Naive thymus-derived CD4-positive, alpha-beta T cell (primary cell): ENCODE measurements at regions not wholly inside any gene's neighbourhood (a gene's known extent, or its start where the extent isn't known, plus 50 kb on each side); places are given as distances from the start of the nearest gene placed in this dataset.
A peak's percentile ranks its signal among the peaks of the same experiment; 100 is the strongest.

Experiments used
- ATAC-seq: fragments of 150-1000 bp; cut with Tn5 transposase; 2 replicates; pipeline ENCODE4 v1.10.0; 2021; ENCODE audit warnings: mild to moderate bottlenecking, moderate library complexity
- CTCF ChIA-PET: fragments of 350-600 bp; sonication (Branson Sonifier 250); formaldehyde crosslinking; loops from one replicate; lab custom pipeline; 2021; ENCODE audit warnings: antibody characterized with exemption; lab: Charles Lee
- POLR2A ChIA-PET: fragments of 350-600 bp; sonication (Branson Sonifier 250); formaldehyde crosslinking; loops from one replicate; lab custom pipeline; 2021; ENCODE audit warnings: antibody characterized with exemption, inconsistent platforms; lab: Charles Lee
- DNase-seq, 9 donors: peaks; one replicate each; pipeline versions ENCODE4 v3.0.0 to v3.0.0-alpha.2; 2020 to 2022; ENCODE audit warnings: mixed read lengths in 1 of 9
- H3K27ac ChIP-seq: one replicate; pipeline ENCODE4 v1.7.0; 2013; ENCODE audit warnings: mild to moderate bottlenecking, low read depth, low read length, moderate library complexity
- H3K27me3 ChIP-seq, 2 donors: one replicate each; pipeline ENCODE4 v1.7.0; 2013; ENCODE audit warnings: low read length in 2 of 2, mild to moderate bottlenecking in 2 of 2, moderate library complexity in 2 of 2; ENCODE audit not compliant: control insufficient read depth in 2 of 2, insufficient read depth in 2 of 2
- H3K36me3 ChIP-seq, 3 experiments: 1 replicate in 2 of 3; 2 replicates in 1 of 3; pipeline ENCODE4 v1.7.0; 2013; ENCODE audit warnings: low read length in 3 of 3, mild to moderate bottlenecking in 3 of 3, moderate library complexity in 1 of 3; ENCODE audit not compliant: insufficient read depth in 3 of 3, control insufficient read depth in 2 of 3
- H3K4me1 ChIP-seq, 2 donors: one replicate each; pipeline ENCODE4 v1.7.0; 2013; ENCODE audit warnings: low read length in 2 of 2, mild to moderate bottlenecking in 2 of 2, moderate library complexity in 1 of 2; ENCODE audit not compliant: control insufficient read depth in 2 of 2, insufficient read depth in 2 of 2
- H3K4me3 ChIP-seq: 2 replicates; pipeline ENCODE4 v1.7.0; 2013; ENCODE audit warnings: mild to moderate bottlenecking, low read length
- H3K9me3 ChIP-seq, 3 experiments: 1 replicate in 2 of 3; 2 replicates in 1 of 3; pipeline ENCODE4 v1.7.0; 2013; ENCODE audit warnings: low read length in 3 of 3; ENCODE audit not compliant: control insufficient read depth in 2 of 3
- H3K27ac Mint-ChIP-seq, 9 donors: one replicate each; pipeline ENCODE4 v1.8.0; 2020 to 2022; ENCODE audit warnings: mixed read lengths in 9 of 9, mild to moderate bottlenecking in 8 of 9, moderate library complexity in 5 of 9, inconsistent platforms in 2 of 9
- H3K27me3 Mint-ChIP-seq, 5 donors: one replicate each; pipeline ENCODE4 v1.8.0; 2021 to 2022; ENCODE audit warnings: mixed read lengths in 5 of 5, mild to moderate bottlenecking in 1 of 5
- H3K36me3 Mint-ChIP-seq, 5 donors: one replicate each; pipeline ENCODE4 v1.8.0; 2020 to 2022; ENCODE audit warnings: mixed read lengths in 5 of 5, mild to moderate bottlenecking in 3 of 5, inconsistent platforms in 1 of 5
- H3K4me1 Mint-ChIP-seq, 7 donors: one replicate each; pipeline ENCODE4 v1.8.0; 2020 to 2022; ENCODE audit warnings: mixed read lengths in 7 of 7, mild to moderate bottlenecking in 3 of 7, inconsistent platforms in 1 of 7
- H3K4me3 Mint-ChIP-seq, 10 donors: one replicate each; pipeline ENCODE4 v1.8.0; 2020 to 2022; ENCODE audit warnings: mild to moderate bottlenecking in 10 of 10, mixed read lengths in 10 of 10, moderate library complexity in 6 of 10, inconsistent platforms in 2 of 10
- H3K9me3 Mint-ChIP-seq, 11 donors: one replicate each; pipeline ENCODE4 v1.8.0; 2020 to 2022; ENCODE audit warnings: mixed read lengths in 11 of 11, mild to moderate bottlenecking in 4 of 11, inconsistent platforms in 1 of 11, moderate library complexity in 1 of 11
- intact Hi-C, 2 donors: fragments of 100-400 bp; cut with micrococcal nuclease; formaldehyde crosslinking; loops; one replicate each; pipeline ENCODE4 v1.15.1; 2023

DNA sequence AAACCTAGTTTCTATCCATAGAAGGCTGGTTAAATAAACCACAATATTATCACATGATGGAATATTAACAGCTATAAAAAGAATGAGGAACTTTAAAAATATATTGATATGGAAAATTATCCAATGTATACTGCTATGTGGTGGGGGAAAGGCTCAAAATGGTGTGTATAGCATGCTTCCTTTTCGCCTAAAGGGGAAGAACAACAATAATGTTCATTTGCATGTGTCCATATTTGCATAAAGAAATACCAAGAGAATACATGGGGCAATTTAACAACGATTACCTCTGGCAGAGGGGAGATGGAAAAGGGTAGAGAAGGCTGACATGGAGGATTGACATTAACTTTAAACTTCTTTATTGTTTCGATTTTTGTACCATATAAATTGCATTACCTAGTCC lies 121.3 kb upstream of the PARP11 start:
- Histone ChIP-seq H3K4me3 (no peak overlapping the region), H3K27ac (no peak overlapping the region), H3K36me3 (no peaks in the 10 kb centered on the region), H3K9me3 (no peaks in the 10 kb centered on the region), H3K27me3 (no peaks in the 10 kb centered on the region), H3K4me1 (peaks cover under 1 to 17% of the 10 kb centered on the region in 2 donors)
- Mint-ChIP-seq H3K4me3 (no peak overlapping the region), H3K27me3 (peaks cover 0 to 20% (median 0%) of the 10 kb centered on the region in 5 donors), H3K9me3 (peaks cover 0 to 3% (median 0%) of the 10 kb centered on the region in 11 donors), H3K36me3 (no peaks in the 10 kb centered on the region), H3K27ac (peak overlapping the region in 1 of 9 donors; percentile 21), H3K4me1 (peaks cover 3 to 54% (median 39%) of the 10 kb centered on the region in 7 donors)
- no peak for DNase-seq
- no peak for ATAC-seq
- intact Hi-C loops = loop anchor here in 1 of 2 donors (10.0 kb wide), 1 partner anchor 530 kb away; no protein-coding TSS in a partner anchor
- CTCF ChIA-PET = interaction anchor here (0.7 to 12.4 kb wide), 14 partner anchors 11 to 284 kb away, joined by 3 to 127 read pairs (median 4); no protein-coding TSS in a partner anchor
- POLR2A ChIA-PET = interaction anchor here (0.6 to 4.9 kb wide), 9 partner anchors 16 to 282 kb away, joined by 3 to 18 read pairs (median 5); no protein-coding TSS in a partner anchor

DNA sequence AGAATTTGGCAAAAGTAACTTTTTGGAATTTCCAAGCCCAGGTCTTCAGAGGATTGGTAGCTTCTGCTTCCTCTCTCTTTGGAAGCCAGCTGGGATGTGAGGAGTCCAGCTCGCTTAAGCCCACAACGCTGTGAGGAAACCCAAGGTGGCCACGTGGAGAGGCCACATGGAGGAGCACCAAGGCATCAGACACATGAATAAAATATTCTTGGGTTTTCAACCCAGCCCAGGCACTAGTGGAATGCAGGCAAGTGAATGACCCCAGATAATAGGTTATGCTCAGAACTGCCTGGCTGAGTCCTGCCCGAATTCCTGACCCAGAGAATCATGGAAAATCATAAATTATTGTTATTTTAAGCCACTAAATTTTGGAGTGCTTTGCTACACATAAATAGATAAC lies 119.7 kb upstream of the PARP11 start:
- no peaks in the 10 kb centered on the region for H3K36me3 Mint-ChIP-seq
- Histone ChIP-seq H3K27me3 (no peaks in the 10 kb centered on the region), H3K27ac (no peak overlapping the region), H3K36me3 (no peaks in the 10 kb centered on the region), H3K9me3 (no peaks in the 10 kb centered on the region), H3K4me1 (peaks cover 9 to 25% of the 10 kb centered on the region in 2 donors), H3K4me3 (no peak overlapping the region)
- no peak for ATAC-seq
- no peak for DNase-seq
- H3K27me3 Mint-ChIP-seq = peaks cover 0 to 20% (median 0%) of the 10 kb centered on the region in 5 donors
- POLR2A ChIA-PET = interaction anchor here (0.8 to 4.9 kb wide), 5 partner anchors 8 to 284 kb away, joined by 3 to 18 read pairs (median 4); no protein-coding TSS in a partner anchor
- CTCF ChIA-PET = interaction anchor here (0.6 to 12.4 kb wide), 8 partner anchors 19 to 285 kb away, joined by 3 to 127 read pairs (median 12); no protein-coding TSS in a partner anchor
- intact Hi-C loops = loop anchor here in 1 of 2 donors (10.0 kb wide), 1 partner anchor 532 kb away; no protein-coding TSS in a partner anchor
- peaks cover 0 to 3% (median 0%) of the 10 kb centered on the region in 11 donors for H3K9me3 Mint-ChIP-seq
- peak overlapping the region in 1 of 9 donors; percentile 13 for H3K27ac Mint-ChIP-seq
- peaks cover 12 to 56% (median 44%) of the 10 kb centered on the region in 7 donors for H3K4me1 Mint-ChIP-seq
- H3K4me3 Mint-ChIP-seq = no peak overlapping the region

DNA sequence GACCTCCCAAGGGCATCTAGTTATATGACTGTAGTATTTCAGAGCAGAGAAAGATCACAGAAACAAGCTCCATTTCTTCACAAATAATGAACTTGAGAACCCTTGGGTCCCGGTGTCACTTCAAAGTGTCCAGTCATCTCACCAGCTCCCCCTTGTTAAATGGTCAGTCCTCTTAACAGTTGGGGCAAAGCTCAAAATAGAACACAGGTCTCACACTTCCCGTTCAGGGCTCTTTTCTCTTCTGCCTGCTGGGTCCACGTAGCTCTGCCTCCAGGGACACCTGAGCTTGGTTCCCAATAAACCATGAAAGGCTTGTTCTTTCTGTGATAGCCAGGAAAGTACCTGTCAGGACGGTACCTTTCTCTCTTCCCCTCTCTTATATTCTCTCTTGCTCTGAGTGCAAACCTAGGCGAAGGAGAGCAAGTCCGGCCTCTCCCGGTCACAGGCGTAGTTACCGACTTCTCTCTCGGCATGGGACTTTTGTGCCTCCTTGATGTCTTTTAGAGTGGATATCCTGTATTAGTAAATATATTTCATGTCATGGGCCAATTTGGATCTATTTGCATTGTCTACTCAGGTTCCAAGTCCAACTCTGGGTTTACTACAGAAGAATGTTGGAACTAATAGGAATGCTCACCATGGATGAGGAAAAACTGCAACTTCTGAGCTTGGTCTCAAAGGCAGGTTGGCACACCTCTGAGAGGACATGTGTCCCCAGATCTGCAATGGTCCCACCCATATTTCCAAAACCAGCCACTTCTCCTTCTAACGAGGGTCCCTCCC lies 118.8 kb upstream of the PARP11 start:
- Histone ChIP-seq H3K4me3 (no peak overlapping the region), H3K36me3 (no peaks in the 10 kb centered on the region), H3K27me3 (no peaks in the 10 kb centered on the region), H3K4me1 (peaks cover 9 to 21% of the 10 kb centered on the region in 2 donors), H3K9me3 (no peaks in the 10 kb centered on the region), H3K27ac (no peak overlapping the region)
- peak overlapping the region in 1 of 10 donors; percentile 34 for H3K4me3 Mint-ChIP-seq
- H3K27ac Mint-ChIP-seq = peak overlapping the region in 3 of 9 donors; percentile 17 to 77 (median 27)
- peaks cover 0 to 20% (median 0%) of the 10 kb centered on the region in 5 donors for H3K27me3 Mint-ChIP-seq
- intact Hi-C loops = loop anchor here in 1 of 2 donors (10.0 kb wide), 1 partner anchor 533 kb away; no protein-coding TSS in a partner anchor
- no peak for DNase-seq
- H3K9me3 Mint-ChIP-seq = peaks cover 0 to 3% (median 0%) of the 10 kb centered on the region in 11 donors
- ChIA-PET POLR2A (interaction anchor here (0.8 to 4.9 kb wide), 7 partner anchors 9 to 285 kb away, joined by 3 to 18 read pairs (median 3); no protein-coding TSS in a partner anchor), CTCF (interaction anchor here (0.8 to 12.4 kb wide), 9 partner anchors 15 to 286 kb away, joined by 3 to 127 read pairs (median 6); no protein-coding TSS in a partner anchor)
- H3K36me3 Mint-ChIP-seq = no peaks in the 10 kb centered on the region
- ATAC-seq = no peak
- peaks cover 12 to 57% (median 44%) of the 10 kb centered on the region in 7 donors for H3K4me1 Mint-ChIP-seq

DNA sequence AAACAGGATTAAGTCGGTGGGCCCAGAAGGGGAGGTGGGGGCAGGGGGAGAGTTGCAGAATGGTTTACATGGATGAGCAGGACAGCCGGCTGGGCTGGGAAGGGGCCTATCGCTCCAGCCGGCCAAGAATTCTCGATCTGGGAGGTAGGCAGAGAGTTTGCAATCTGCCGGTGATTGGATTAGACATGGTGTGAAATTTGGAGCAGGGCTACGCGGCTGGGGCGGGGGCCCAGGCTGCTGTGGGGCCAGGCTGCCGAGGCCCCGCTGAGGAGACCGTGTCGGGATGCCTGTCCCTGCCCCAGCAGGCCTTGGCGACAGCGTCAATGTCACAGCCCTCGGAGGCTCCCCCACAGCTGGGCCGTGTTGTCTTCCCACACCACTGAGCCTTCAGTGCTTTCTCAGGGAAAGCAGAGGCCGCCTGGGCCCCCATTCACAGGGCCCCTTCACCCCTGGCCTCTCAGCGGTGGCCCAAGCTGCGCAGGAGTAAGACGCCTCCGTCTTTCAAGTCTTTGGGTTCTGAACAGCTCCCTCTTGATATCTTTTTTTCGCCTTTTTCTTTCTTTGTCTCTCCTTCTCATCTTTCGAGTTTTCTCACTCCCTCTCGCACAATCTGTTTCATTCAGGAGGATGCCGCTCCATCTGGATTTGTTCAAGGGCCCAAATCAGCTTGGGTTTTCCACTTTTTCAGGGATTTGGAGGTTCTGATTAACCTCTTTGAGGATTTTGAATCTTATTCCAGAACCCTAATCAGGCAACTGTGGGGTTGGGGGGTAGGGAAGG lies 117.5 kb upstream of the PARP11 start:
- no peak overlapping the region for H3K27ac ChIP-seq
- intact Hi-C loops = loop anchor here in 1 of 2 donors (10.0 kb wide), 1 partner anchor 534 kb away; no protein-coding TSS in a partner anchor
- H3K27me3 ChIP-seq = no peaks in the 10 kb centered on the region
- no peaks in the 10 kb centered on the region for H3K36me3 ChIP-seq
- H3K4me1 Mint-ChIP-seq = peaks cover 12 to 54% (median 38%) of the 10 kb centered on the region in 7 donors
- H3K36me3 Mint-ChIP-seq = no peaks in the 10 kb centered on the region
- DNase-seq = no peak
- no peaks in the 10 kb centered on the region for H3K9me3 Mint-ChIP-seq
- H3K4me3 ChIP-seq = no peak overlapping the region
- peaks cover 0 to 20% (median 0%) of the 10 kb centered on the region in 5 donors for H3K27me3 Mint-ChIP-seq
- H3K4me1 ChIP-seq = peaks cover 9 to 21% of the 10 kb centered on the region in 2 donors
- no peaks in the 10 kb centered on the region for H3K9me3 ChIP-seq
- CTCF ChIA-PET = interaction anchor here (0.6 to 12.4 kb wide), 8 partner anchors 8 to 288 kb away, joined by 4 to 127 read pairs (median 8); no protein-coding TSS in a partner anchor
- H3K4me3 Mint-ChIP-seq = no peak overlapping the region
- ATAC-seq = no peak
- POLR2A ChIA-PET = interaction anchor here (0.7 to 4.9 kb wide), 6 partner anchors 18 to 105 kb away, joined by 3 to 18 read pairs (median 3); no protein-coding TSS in a partner anchor
- peak overlapping the region in 5 of 9 donors; percentile 23 to 94 (median 75) for H3K27ac Mint-ChIP-seq

DNA sequence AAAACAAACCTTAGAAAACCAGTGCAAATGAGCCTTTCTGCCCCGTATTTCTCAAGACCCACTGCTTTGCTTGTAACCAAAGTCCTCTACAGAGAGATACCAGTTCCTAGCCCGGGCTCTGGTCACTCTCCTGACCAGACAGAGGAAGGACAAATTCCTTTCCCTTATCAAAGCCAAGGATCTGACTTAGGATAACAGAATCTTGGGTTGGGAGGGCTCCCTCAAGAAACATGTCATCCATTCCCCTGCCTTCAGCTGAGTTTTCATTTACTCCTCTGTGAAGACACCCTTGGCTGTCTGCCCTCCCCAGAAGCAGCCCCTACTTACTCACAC lies 116.0 kb upstream of the PARP11 start:
- H3K27ac ChIP-seq = peak overlapping the region; percentile 61
- H3K9me3 Mint-ChIP-seq = no peaks in the 10 kb centered on the region
- H3K36me3 ChIP-seq = no peaks in the 10 kb centered on the region
- peaks cover 12 to 52% (median 37%) of the 10 kb centered on the region in 7 donors for H3K4me1 Mint-ChIP-seq
- DNase-seq = no peak
- no peaks in the 10 kb centered on the region for H3K9me3 ChIP-seq
- peak overlapping the region; percentile 81 to 95 (median 91) for H3K27ac Mint-ChIP-seq
- H3K27me3 ChIP-seq = no peaks in the 10 kb centered on the region
- peaks cover 0 to 19% (median 0%) of the 10 kb centered on the region in 5 donors for H3K27me3 Mint-ChIP-seq
- ChIA-PET CTCF (interaction anchor here (0.9 to 12.4 kb wide), 10 partner anchors 9 to 289 kb away, joined by 3 to 127 read pairs (median 8); no protein-coding TSS in a partner anchor), POLR2A (interaction anchor here (0.8 to 3.3 kb wide), 19 partner anchors 10 to 288 kb away, joined by 3 to 40 read pairs (median 8); no protein-coding TSS in a partner anchor)
- intact Hi-C loops = loop anchor here (2.0 to 5.0 kb wide), 4 partner anchors 14 to 237 kb away; partner anchors contain the start of gene CRACR2A (in 1 of the 2)
- no peaks in the 10 kb centered on the region for H3K36me3 Mint-ChIP-seq
- peaks cover 9 to 21% of the 10 kb centered on the region in 2 donors for H3K4me1 ChIP-seq
- ATAC-seq = no peak
- peak overlapping the region in 8 of 10 donors; percentile 62 to 75 (median 70) for H3K4me3 Mint-ChIP-seq
- no peak overlapping the region for H3K4me3 ChIP-seq
